IPS-18a (cell line): ENCODE measurements at regions not wholly inside any gene's neighbourhood (a gene's known extent, or its start where the extent isn't known, plus 50 kb on each side); places are given as distances from the start of the nearest gene placed in this dataset.

Experiments
- H3K27ac ChIP-seq: one replicate; pipeline ENCODE4 v1.5.1; 2013; ENCODE audit warnings: low read length
- H3K27me3 ChIP-seq: one replicate; pipeline ENCODE4 v1.6.1; 2013; ENCODE audit warnings: mild to moderate bottlenecking, low read length; ENCODE audit not compliant: control insufficient read depth, insufficient read depth
- H3K36me3 ChIP-seq: one replicate; pipeline ENCODE4 v1.6.1; 2013; ENCODE audit warnings: low read depth, low read length; ENCODE audit not compliant: control insufficient read depth
- H3K4me1 ChIP-seq: one replicate; pipeline ENCODE4 v1.6.1; 2013; ENCODE audit warnings: low read depth, low read length; ENCODE audit not compliant: control insufficient read depth
- H3K4me3 ChIP-seq: one replicate; pipeline ENCODE4 v1.5.1; 2013; ENCODE audit warnings: low read length
- H3K9ac ChIP-seq: one replicate; pipeline ENCODE4 v1.6.1; 2013; ENCODE audit warnings: mild to moderate bottlenecking, low read length, moderate library complexity
- H3K9me3 ChIP-seq: one replicate; pipeline ENCODE4 v1.6.1; 2013; ENCODE audit warnings: low read depth, low read length; ENCODE audit not compliant: control insufficient read depth

DNA sequence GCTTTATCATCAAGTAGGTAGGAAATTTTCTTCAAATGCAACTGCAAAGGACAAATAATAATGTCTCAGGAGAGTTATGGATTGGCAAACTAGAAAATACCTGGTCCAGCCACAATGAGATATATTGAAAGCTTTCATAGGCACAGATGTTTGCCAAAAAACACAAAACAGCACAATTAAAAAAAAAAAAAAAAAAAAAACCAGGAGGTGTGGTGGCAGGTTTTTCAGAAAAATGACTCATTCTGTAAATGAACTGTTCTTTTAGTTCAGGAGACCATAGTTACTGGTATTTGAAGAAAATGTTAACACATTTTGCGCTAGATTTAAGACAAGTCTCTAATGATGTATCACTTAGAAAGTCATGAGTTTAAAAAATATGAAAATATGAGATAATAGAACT is 55.0 kb upstream of the JCAD start:
- no peak overlapping the region for H3K27ac ChIP-seq
- no peaks in the 10 kb centered on the region for H3K36me3 ChIP-seq
- peaks cover 8% of the 10 kb centered on the region for H3K4me1 ChIP-seq
- H3K27me3 ChIP-seq: no peaks in the 10 kb centered on the region
- no peak overlapping the region for H3K4me3 ChIP-seq
- no peaks in the 10 kb centered on the region for H3K9me3 ChIP-seq
- no peak overlapping the region for H3K9ac ChIP-seq

DNA sequence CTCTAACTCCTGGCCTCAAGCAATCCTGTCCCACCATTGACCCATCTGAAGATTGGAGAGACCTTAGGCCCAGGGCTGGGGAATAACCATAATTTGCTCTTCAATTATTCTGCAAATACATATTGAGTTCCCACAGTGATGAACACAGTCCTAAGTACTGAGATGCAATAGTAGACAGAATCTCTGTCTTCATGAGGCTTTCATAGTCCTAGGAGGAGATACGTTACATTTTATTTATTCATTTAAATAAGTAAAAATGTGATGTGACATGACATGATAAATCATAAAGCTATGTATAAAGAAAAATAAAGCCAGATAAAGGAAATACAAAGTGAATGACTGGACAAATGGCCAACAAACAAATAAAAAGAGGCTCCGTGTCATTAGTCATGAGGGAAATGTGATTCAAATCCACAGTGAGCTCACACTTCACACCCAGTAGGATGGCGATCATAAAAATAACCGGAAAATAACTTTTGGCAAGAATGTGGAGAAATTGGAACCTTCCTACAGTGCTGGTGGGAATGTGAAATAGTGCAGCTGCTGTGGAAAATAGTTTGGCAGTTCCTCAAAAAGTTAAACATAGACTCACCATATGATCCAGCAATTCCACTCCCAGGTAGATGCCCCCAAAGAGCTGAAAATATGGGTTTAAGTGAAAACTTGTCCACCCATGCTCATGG is 52.1 kb upstream of the JCAD start:
- no peaks in the 10 kb centered on the region for H3K27me3 ChIP-seq
- H3K4me1 ChIP-seq: peaks cover 8% of the 10 kb centered on the region
- no peak overlapping the region for H3K9ac ChIP-seq
- H3K27ac ChIP-seq: no peak overlapping the region
- no peak overlapping the region for H3K4me3 ChIP-seq
- H3K36me3 ChIP-seq: no peaks in the 10 kb centered on the region
- no peaks in the 10 kb centered on the region for H3K9me3 ChIP-seq
